ENCODE measurements at regions not wholly inside any gene's neighbourhood (a gene's known extent, or its start where the extent isn't known, plus 50 kb on each side); places are given as distances from the start of the nearest gene placed in this dataset.

- H3K27ac ChIP-seq (ENCODE audit: low read depth, low read length) = no peak overlapping the region
- H4K20me1 ChIP-seq (ENCODE audit: control insufficient read depth, insufficient read depth, low read depth, low read length) = no peaks in the 10 kb centered on the region
- TF ChIP-seq EZH2phosphoT487 (IDR thresholded peaks at IDR 0.05; ENCODE audit: borderline replicate concordance, low read length) (no peak), CTCF (IDR thresholded peaks at IDR 0.05; ENCODE audit: low read depth, low read length, poor library complexity, severe bottlenecking) (no peak)
- H3K4me2 ChIP-seq (ENCODE audit: low read length) = no peak overlapping the region
- H3K4me1 ChIP-seq (ENCODE audit: control insufficient read depth, low read length) = no peaks in the 10 kb centered on the region
- H3K9me2 ChIP-seq (replicated peaks; ENCODE audit: control insufficient read depth, low read length) = no peaks in the 10 kb centered on the region
- no peak overlapping the region for H3K4me3 ChIP-seq (ENCODE audit: low read length)
- H3K36me3 ChIP-seq (ENCODE audit: control insufficient read depth, low read length) = no peaks in the 10 kb centered on the region
- no peaks in the 10 kb centered on the region for H3K79me2 ChIP-seq (ENCODE audit: control insufficient read depth, low read length)
- H3F3A ChIP-seq (ENCODE audit: control insufficient read depth, insufficient read depth) = no peaks in the 10 kb centered on the region
- no peaks in the 10 kb centered on the region for H3K9me3 ChIP-seq (ENCODE audit: control insufficient read depth, insufficient read depth, low read length)
- H3K27me3 ChIP-seq (ENCODE audit: control insufficient read depth, low read length) = no peaks in the 10 kb centered on the region
Observed at GRCh38 chr7:110017405-110017804, 1073.5 kb upstream of the LRRN3 start.

GRCh38 chr7:110027385-110027784 lies 1063.5 kb upstream of the LRRN3 start:
- Histone ChIP-seq H3K4me1 (ENCODE audit: control insufficient read depth, low read length) (no peaks in the 10 kb centered on the region), H3K36me3 (ENCODE audit: control insufficient read depth, low read length) (no peaks in the 10 kb centered on the region), H3K27me3 (ENCODE audit: control insufficient read depth, low read length) (no peaks in the 10 kb centered on the region), H3K27ac (ENCODE audit: low read depth, low read length) (no peak overlapping the region), H3K9me3 (ENCODE audit: control insufficient read depth, insufficient read depth, low read length) (no peaks in the 10 kb centered on the region), H3K9me2 (replicated peaks; ENCODE audit: control insufficient read depth, low read length) (no peaks in the 10 kb centered on the region), H3F3A (ENCODE audit: control insufficient read depth, insufficient read depth) (no peaks in the 10 kb centered on the region), H3K4me2 (ENCODE audit: low read length) (no peak overlapping the region), H4K20me1 (ENCODE audit: control insufficient read depth, insufficient read depth, low read depth, low read length) (no peaks in the 10 kb centered on the region), H3K4me3 (ENCODE audit: low read length) (no peak overlapping the region), H3K79me2 (ENCODE audit: control insufficient read depth, low read length) (no peaks in the 10 kb centered on the region)
- TF ChIP-seq CTCF (IDR thresholded peaks at IDR 0.05; ENCODE audit: low read depth, low read length, poor library complexity, severe bottlenecking) (no peak), EZH2phosphoT487 (IDR thresholded peaks at IDR 0.05; ENCODE audit: borderline replicate concordance, low read length) (no peak)

- Histone ChIP-seq H3K4me2 (ENCODE audit: low read length) (no peak overlapping the region), H3F3A (ENCODE audit: control insufficient read depth, insufficient read depth) (no peaks in the 10 kb centered on the region), H3K9me2 (replicated peaks; ENCODE audit: control insufficient read depth, low read length) (peaks cover 2% of the 10 kb centered on the region; the same call in 1 of the 2 replicates), H3K27me3 (ENCODE audit: control insufficient read depth, low read length) (no peaks in the 10 kb centered on the region), H3K27ac (ENCODE audit: low read depth, low read length) (no peak overlapping the region), H3K4me3 (ENCODE audit: low read length) (no peak overlapping the region), H4K20me1 (ENCODE audit: control insufficient read depth, insufficient read depth, low read depth, low read length) (no peaks in the 10 kb centered on the region), H3K9me3 (ENCODE audit: control insufficient read depth, insufficient read depth, low read length) (no peaks in the 10 kb centered on the region), H3K4me1 (ENCODE audit: control insufficient read depth, low read length) (no peaks in the 10 kb centered on the region), H3K79me2 (ENCODE audit: control insufficient read depth, low read length) (no peaks in the 10 kb centered on the region), H3K36me3 (ENCODE audit: control insufficient read depth, low read length) (no peaks in the 10 kb centered on the region)
- TF ChIP-seq CTCF (IDR thresholded peaks at IDR 0.05; ENCODE audit: low read depth, low read length, poor library complexity, severe bottlenecking) (no peak), EZH2phosphoT487 (IDR thresholded peaks at IDR 0.05; ENCODE audit: borderline replicate concordance, low read length) (no peak)
Observed at GRCh38 chr7:110043519-110043918, 1047.4 kb upstream of the LRRN3 start.

GRCh38 chr7:110050785-110051184 lies 1040.1 kb upstream of the LRRN3 start:
- TF ChIP-seq CTCF (IDR thresholded peaks at IDR 0.05; ENCODE audit: low read depth, low read length, poor library complexity, severe bottlenecking) (no peak), EZH2phosphoT487 (IDR thresholded peaks at IDR 0.05; ENCODE audit: borderline replicate concordance, low read length) (no peak)
- Histone ChIP-seq H3K27me3 (ENCODE audit: control insufficient read depth, low read length) (no peaks in the 10 kb centered on the region), H3F3A (ENCODE audit: control insufficient read depth, insufficient read depth) (no peaks in the 10 kb centered on the region), H3K36me3 (ENCODE audit: control insufficient read depth, low read length) (no peaks in the 10 kb centered on the region), H3K4me1 (ENCODE audit: control insufficient read depth, low read length) (no peaks in the 10 kb centered on the region), H3K27ac (ENCODE audit: low read depth, low read length) (no peak overlapping the region), H3K9me3 (ENCODE audit: control insufficient read depth, insufficient read depth, low read length) (no peaks in the 10 kb centered on the region), H4K20me1 (ENCODE audit: control insufficient read depth, insufficient read depth, low read depth, low read length) (no peaks in the 10 kb centered on the region), H3K9me2 (replicated peaks; ENCODE audit: control insufficient read depth, low read length) (no peaks in the 10 kb centered on the region; the same call in 1 of the 2 replicates), H3K4me2 (ENCODE audit: low read length) (no peak overlapping the region), H3K79me2 (ENCODE audit: control insufficient read depth, low read length) (no peaks in the 10 kb centered on the region), H3K4me3 (ENCODE audit: low read length) (no peak overlapping the region)
